GM12892 (cell line): ENCODE measurements at regions not wholly inside any gene's neighbourhood (a gene's known extent, or its start where the extent isn't known, plus 50 kb on each side); places are given as distances from the start of the nearest gene placed in this dataset.

ENCODE experiments used
- POLR2AphosphoS5 ChIP-seq: IDR thresholded peaks from 2 replicates; pipeline ENCODE4 v1.6.1; 2011; ENCODE audit warnings: low read depth, low read length, control low read depth
- TAF1 ChIP-seq: IDR thresholded peaks from 2 replicates; pipeline ENCODE4 v1.6.1; 2011; ENCODE audit warnings: low read depth, mild to moderate bottlenecking, control low read depth, low read length, borderline replicate concordance

DNA sequence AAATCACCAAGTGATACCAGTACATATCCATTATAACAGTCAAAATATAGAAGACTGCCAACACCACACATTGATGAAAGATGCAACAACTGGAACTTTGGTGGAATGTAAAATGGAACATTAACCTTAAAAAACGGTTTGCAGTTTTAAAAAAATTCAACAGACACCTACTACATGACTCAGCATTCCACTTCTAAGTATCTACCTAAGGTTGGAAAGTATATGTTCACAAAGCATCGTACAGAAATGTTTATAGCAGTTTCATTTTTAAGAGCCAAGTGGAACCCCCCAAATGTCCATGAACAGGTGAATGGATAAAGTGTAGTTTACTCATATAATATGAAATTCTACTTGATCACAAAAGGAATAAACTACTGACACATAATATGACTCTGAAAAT lies 314.7 kb upstream of the ARRDC4 start:
- TF ChIP-seq POLR2AphosphoS5 (no peak), TAF1 (no peak)
